Fibroblast of gingiva (primary cell): ENCODE measurements at regions not wholly inside any gene's neighbourhood (a gene's known extent, or its start where the extent isn't known, plus 50 kb on each side); places are given as distances from the start of the nearest gene placed in this dataset.
A peak's percentile ranks its signal among the peaks of the same experiment; 100 is the strongest.

ENCODE experiments used
- DNase-seq: peaks from one replicate; pipeline ENCODE4 v3.0.0-alpha.2; 2011; ENCODE audit warnings: low read depth

GRCh38 chr3:5304789-5305683 is 117.5 kb downstream of the EDEM1 start:
- peak; percentile 3 for DNase-seq

GRCh38 chr3:5305684-5305989 is 118.1 kb downstream of the EDEM1 start:
- no peak for DNase-seq

- DNase-seq = no peak
These were observed 121.7 kb downstream of the EDEM1 start for GRCh38 chr3:5309171-5309570.

- DNase-seq = no peak
These were observed 122.1 kb downstream of the EDEM1 start for GRCh38 chr3:5309602-5310001.

GRCh38 chr3:5310509-5310908 is 123.0 kb downstream of the EDEM1 start:
- DNase-seq = no peak

- no peak for DNase-seq
These were observed 124.8 kb downstream of the EDEM1 start for GRCh38 chr3:5312290-5312689.

- DNase-seq = no peak
These were observed 127.4 kb downstream of the EDEM1 start for GRCh38 chr3:5314897-5315296.

GRCh38 chr3:5317557-5317956 is 130.1 kb downstream of the EDEM1 start:
- DNase-seq = no peak

- DNase-seq = no peak
These were observed 131.9 kb downstream of the EDEM1 start for GRCh38 chr3:5319454-5319853.

GRCh38 chr3:5321666-5322340 is 134.3 kb downstream of the EDEM1 start:
- no peak for DNase-seq

- DNase-seq = no peak
These were observed 137.3 kb downstream of the EDEM1 start for GRCh38 chr3:5324780-5325179.

- DNase-seq = no peak
These were observed 142.8 kb downstream of the EDEM1 start for GRCh38 chr3:5330152-5330810.

- no peak for DNase-seq
These were observed 144.2 kb downstream of the EDEM1 start for GRCh38 chr3:5331567-5332269.

GRCh38 chr3:5332270-5332956 is 144.9 kb downstream of the EDEM1 start:
- no peak for DNase-seq

GRCh38 chr3:5339967-5340535 is 152.5 kb downstream of the EDEM1 start:
- no peak for DNase-seq

GRCh38 chr3:5341610-5342009 is 154.1 kb downstream of the EDEM1 start:
- DNase-seq = no peak

- DNase-seq = no peak
These were observed 156.0 kb downstream of the EDEM1 start for GRCh38 chr3:5343459-5343858.

GRCh38 chr3:5344707-5345106 is 157.2 kb downstream of the EDEM1 start:
- no peak for DNase-seq

- DNase-seq = no peak
These were observed 160.0 kb downstream of the EDEM1 start for GRCh38 chr3:5347486-5347885.

- DNase-seq = no peak
These were observed 160.9 kb downstream of the EDEM1 start for GRCh38 chr3:5348229-5348902.

GRCh38 chr3:5349343-5349742 is 161.8 kb downstream of the EDEM1 start:
- DNase-seq = no peak
